ENCODE measurements at regions not wholly inside any gene's neighbourhood (a gene's known extent, or its start where the extent isn't known, plus 50 kb on each side); places are given as distances from the start of the nearest gene placed in this dataset.

DNA sequence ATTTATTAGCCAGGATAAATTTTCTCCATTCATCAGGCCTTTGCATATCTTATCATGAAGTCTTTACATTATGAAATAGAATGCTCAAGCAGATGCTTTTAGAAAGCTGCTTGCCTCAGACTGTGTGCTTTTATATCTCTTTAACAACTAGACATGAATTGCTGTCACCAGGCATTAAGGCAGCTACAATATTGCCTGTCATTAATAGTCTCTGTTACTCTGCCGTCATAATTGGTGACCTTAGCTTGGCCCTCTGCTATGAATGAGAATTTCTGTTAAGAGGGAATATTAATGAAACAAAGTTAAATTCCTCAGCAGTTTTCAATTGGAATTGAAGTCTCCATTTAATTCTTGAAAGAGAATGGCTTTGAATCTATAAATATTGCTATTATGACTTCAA lies 266.8 kb upstream of the MIS18BP1 start (continued):
- no peak for TF ChIP-seq JUNB (IDR thresholded peaks at IDR 0.05; ENCODE audit: unreplicated experiment)
- no peak for TF ChIP-seq EZH2phosphoT487 (IDR thresholded peaks at IDR 0.05; ENCODE audit: unreplicated experiment)
- TF ChIP-seq, protein P1, sequence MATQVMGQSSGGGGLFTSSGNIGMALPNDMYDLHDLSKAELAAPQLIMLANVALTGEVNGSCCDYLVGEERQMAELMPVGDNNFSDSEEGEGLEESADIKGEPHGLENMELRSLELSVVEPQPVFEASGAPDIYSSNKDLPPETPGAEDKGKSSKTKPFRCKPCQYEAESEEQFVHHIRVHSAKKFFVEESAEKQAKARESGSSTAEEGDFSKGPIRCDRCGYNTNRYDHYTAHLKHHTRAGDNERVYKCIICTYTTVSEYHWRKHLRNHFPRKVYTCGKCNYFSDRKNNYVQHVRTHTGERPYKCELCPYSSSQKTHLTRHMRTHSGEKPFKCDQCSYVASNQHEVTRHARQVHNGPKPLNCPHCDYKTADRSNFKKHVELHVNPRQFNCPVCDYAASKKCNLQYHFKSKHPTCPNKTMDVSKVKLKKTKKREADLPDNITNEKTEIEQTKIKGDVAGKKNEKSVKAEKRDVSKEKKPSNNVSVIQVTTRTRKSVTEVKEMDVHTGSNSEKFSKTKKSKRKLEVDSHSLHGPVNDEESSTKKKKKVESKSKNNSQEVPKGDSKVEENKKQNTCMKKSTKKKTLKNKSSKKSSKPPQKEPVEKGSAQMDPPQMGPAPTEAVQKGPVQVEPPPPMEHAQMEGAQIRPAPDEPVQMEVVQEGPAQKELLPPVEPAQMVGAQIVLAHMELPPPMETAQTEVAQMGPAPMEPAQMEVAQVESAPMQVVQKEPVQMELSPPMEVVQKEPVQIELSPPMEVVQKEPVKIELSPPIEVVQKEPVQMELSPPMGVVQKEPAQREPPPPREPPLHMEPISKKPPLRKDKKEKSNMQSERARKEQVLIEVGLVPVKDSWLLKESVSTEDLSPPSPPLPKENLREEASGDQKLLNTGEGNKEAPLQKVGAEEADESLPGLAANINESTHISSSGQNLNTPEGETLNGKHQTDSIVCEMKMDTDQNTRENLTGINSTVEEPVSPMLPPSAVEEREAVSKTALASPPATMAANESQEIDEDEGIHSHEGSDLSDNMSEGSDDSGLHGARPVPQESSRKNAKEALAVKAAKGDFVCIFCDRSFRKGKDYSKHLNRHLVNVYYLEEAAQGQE (IDR thresholded peaks at IDR 0.05; ENCODE audit: unreplicated experiment), result no peak

DNA sequence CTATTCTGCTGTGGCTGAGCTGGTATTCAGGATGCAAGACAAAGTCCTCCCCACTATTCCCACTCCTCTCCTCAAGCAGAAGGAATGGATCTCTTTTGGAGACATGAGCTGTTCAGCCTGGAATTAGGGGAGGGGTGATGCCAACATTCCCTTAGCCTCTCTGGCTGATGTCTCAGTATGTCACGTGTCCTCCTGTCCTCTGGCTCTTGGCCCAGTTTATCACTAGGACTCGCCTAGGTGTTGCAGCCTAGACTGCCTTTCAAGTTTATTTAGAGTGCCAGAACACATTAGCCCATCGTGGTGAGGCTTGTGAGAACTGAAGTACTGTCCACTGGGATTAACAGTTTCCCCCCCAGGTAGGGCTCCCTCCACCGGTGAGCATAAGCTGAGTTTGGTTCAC lies 239.9 kb upstream of the MIS18BP1 start:
- Mint-ChIP-seq H3K4me3 (no peak overlapping the region), H3K9me3 (peaks cover 5% of the 10 kb centered on the region), H3K27me3 (ENCODE audit: insufficient read depth, low read depth, poor library complexity) (peaks cover 2% of the 10 kb centered on the region), H3K27ac (no peak overlapping the region), H3K4me1 (no peaks in the 10 kb centered on the region; the same call in 1 of the 3 replicates), H3K36me3 (ENCODE audit: low read depth) (peaks cover 5% of the 10 kb centered on the region; the same call in 2 of the 3 replicates)
- H4K20me1 ChIP-seq (replicated peaks; ENCODE audit: insufficient read depth), result no peaks in the 10 kb centered on the region
- no peak overlapping the region for H3K27ac ChIP-seq (ENCODE audit: low read depth)
- H3K4me3 ChIP-seq, result no peak overlapping the region
- no peaks in the 10 kb centered on the region for H3K79me2 ChIP-seq (replicated peaks; ENCODE audit: insufficient read depth)
- no peak overlapping the region for H3K4me2 ChIP-seq
- H3K36me3 ChIP-seq (ENCODE audit: insufficient read depth), result no peaks in the 10 kb centered on the region; the same call in 1 of the 2 replicates
- no peaks in the 10 kb centered on the region; the same call in 1 of the 2 replicates for H3K4me1 ChIP-seq (ENCODE audit: insufficient read depth)
- ATAC-seq (no peak), DNase-seq (ENCODE audit: low spot score) (no peak)
- no peaks in the 10 kb centered on the region; the same call in 1 of the 2 replicates for H3K9me2 ChIP-seq (ENCODE audit: insufficient read depth)
- no peaks in the 10 kb centered on the region for H3K27me3 ChIP-seq (ENCODE audit: insufficient read depth)
- H3F3A ChIP-seq (replicated peaks; ENCODE audit: low read depth), result no peaks in the 10 kb centered on the region
- H2AFZ ChIP-seq, result no peak overlapping the region
- TF ChIP-seq ZNF331 (CRISPR knock-in tag; IDR thresholded peaks at IDR 0.05; ENCODE audit: low read depth) (no peak), STAT1 (IDR thresholded peaks at IDR 0.05; ENCODE audit: unreplicated experiment) (no peak), JUNB (IDR thresholded peaks at IDR 0.05; ENCODE audit: unreplicated experiment) (no peak), EZH2 (IDR thresholded peaks at IDR 0.05; ENCODE audit: low read depth, unreplicated experiment) (no peak), ZNF114 (CRISPR knock-in tag; IDR thresholded peaks at IDR 0.05) (no peak), POLR2AphosphoS5 (IDR thresholded peaks at IDR 0.05; ENCODE audit: low read depth) (no peak), NANOG (IDR thresholded peaks at IDR 0.05; ENCODE audit: borderline replicate concordance) (no peak), CREB1 (CRISPR knock-in tag; IDR thresholded peaks at IDR 0.05; ENCODE audit: low read depth) (no peak), EZH2phosphoT487 (IDR thresholded peaks at IDR 0.05; ENCODE audit: unreplicated experiment) (no peak)
- TF ChIP-seq, protein P2, sequence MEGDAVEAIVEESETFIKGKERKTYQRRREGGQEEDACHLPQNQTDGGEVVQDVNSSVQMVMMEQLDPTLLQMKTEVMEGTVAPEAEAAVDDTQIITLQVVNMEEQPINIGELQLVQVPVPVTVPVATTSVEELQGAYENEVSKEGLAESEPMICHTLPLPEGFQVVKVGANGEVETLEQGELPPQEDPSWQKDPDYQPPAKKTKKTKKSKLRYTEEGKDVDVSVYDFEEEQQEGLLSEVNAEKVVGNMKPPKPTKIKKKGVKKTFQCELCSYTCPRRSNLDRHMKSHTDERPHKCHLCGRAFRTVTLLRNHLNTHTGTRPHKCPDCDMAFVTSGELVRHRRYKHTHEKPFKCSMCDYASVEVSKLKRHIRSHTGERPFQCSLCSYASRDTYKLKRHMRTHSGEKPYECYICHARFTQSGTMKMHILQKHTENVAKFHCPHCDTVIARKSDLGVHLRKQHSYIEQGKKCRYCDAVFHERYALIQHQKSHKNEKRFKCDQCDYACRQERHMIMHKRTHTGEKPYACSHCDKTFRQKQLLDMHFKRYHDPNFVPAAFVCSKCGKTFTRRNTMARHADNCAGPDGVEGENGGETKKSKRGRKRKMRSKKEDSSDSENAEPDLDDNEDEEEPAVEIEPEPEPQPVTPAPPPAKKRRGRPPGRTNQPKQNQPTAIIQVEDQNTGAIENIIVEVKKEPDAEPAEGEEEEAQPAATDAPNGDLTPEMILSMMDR (conservative IDR thresholded peaks at IDR 0.05; ENCODE audit: low read depth in 2 of 2), result no peak
- TF ChIP-seq, protein P3, sequence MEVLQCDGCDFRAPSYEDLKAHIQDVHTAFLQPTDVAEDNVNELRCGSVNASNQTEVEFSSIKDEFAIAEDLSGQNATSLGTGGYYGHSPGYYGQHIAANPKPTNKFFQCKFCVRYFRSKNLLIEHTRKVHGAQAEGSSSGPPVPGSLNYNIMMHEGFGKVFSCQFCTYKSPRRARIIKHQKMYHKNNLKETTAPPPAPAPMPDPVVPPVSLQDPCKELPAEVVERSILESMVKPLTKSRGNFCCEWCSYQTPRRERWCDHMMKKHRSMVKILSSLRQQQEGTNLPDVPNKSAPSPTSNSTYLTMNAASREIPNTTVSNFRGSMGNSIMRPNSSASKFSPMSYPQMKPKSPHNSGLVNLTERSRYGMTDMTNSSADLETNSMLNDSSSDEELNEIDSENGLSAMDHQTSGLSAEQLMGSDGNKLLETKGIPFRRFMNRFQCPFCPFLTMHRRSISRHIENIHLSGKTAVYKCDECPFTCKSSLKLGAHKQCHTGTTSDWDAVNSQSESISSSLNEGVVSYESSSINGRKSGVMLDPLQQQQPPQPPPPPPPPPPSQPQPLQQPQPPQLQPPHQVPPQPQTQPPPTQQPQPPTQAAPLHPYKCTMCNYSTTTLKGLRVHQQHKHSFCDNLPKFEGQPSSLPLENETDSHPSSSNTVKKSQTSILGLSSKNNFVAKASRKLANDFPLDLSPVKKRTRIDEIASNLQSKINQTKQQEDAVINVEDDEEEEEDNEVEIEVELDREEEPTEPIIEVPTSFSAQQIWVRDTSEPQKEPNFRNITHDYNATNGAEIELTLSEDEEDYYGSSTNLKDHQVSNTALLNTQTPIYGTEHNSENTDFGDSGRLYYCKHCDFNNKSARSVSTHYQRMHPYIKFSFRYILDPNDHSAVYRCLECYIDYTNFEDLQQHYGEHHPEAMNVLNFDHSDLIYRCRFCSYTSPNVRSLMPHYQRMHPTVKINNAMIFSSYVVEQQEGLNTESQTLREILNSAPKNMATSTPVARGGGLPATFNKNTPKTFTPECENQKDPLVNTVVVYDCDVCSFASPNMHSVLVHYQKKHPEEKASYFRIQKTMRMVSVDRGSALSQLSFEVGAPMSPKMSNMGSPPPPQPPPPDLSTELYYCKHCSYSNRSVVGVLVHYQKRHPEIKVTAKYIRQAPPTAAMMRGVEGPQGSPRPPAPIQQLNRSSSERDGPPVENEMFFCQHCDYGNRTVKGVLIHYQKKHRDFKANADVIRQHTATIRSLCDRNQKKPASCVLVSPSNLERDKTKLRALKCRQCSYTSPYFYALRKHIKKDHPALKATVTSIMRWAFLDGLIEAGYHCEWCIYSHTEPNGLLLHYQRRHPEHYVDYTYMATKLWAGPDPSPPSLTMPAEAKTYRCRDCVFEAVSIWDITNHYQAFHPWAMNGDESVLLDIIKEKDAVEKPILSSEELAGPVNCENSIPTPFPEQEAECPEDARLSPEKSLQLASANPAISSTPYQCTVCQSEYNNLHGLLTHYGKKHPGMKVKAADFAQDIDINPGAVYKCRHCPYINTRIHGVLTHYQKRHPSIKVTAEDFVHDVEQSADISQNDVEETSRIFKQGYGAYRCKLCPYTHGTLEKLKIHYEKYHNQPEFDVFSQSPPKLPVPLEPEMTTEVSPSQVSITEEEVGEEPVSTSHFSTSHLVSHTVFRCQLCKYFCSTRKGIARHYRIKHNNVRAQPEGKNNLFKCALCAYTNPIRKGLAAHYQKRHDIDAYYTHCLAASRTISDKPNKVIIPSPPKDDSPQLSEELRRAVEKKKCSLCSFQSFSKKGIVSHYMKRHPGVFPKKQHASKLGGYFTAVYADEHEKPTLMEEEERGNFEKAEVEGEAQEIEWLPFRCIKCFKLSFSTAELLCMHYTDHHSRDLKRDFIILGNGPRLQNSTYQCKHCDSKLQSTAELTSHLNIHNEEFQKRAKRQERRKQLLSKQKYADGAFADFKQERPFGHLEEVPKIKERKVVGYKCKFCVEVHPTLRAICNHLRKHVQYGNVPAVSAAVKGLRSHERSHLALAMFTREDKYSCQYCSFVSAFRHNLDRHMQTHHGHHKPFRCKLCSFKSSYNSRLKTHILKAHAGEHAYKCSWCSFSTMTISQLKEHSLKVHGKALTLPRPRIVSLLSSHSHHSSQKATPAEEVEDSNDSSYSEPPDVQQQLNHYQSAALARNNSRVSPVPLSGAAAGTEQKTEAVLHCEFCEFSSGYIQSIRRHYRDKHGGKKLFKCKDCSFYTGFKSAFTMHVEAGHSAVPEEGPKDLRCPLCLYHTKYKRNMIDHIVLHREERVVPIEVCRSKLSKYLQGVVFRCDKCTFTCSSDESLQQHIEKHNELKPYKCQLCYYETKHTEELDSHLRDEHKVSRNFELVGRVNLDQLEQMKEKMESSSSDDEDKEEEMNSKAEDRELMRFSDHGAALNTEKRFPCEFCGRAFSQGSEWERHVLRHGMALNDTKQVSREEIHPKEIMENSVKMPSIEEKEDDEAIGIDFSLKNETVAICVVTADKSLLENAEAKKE (CRISPR knock-in tag; IDR thresholded peaks at IDR 0.05), result no peak
- TF ChIP-seq, protein P4, sequence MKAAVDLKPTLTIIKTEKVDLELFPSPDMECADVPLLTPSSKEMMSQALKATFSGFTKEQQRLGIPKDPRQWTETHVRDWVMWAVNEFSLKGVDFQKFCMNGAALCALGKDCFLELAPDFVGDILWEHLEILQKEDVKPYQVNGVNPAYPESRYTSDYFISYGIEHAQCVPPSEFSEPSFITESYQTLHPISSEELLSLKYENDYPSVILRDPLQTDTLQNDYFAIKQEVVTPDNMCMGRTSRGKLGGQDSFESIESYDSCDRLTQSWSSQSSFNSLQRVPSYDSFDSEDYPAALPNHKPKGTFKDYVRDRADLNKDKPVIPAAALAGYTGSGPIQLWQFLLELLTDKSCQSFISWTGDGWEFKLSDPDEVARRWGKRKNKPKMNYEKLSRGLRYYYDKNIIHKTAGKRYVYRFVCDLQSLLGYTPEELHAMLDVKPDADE (IDR thresholded peaks at IDR 0.05), result no peak

Measured in GM23338 (cell line).